ENCODE measurements at regions not wholly inside any gene's neighbourhood (a gene's known extent, or its start where the extent isn't known, plus 50 kb on each side); places are given as distances from the start of the nearest gene placed in this dataset.
"Not testable (repeated sequence)": the region's sequence is repeated elsewhere in the genome, so short reads cannot be mapped to it uniquely, and the experiment has no call there.

DNA sequence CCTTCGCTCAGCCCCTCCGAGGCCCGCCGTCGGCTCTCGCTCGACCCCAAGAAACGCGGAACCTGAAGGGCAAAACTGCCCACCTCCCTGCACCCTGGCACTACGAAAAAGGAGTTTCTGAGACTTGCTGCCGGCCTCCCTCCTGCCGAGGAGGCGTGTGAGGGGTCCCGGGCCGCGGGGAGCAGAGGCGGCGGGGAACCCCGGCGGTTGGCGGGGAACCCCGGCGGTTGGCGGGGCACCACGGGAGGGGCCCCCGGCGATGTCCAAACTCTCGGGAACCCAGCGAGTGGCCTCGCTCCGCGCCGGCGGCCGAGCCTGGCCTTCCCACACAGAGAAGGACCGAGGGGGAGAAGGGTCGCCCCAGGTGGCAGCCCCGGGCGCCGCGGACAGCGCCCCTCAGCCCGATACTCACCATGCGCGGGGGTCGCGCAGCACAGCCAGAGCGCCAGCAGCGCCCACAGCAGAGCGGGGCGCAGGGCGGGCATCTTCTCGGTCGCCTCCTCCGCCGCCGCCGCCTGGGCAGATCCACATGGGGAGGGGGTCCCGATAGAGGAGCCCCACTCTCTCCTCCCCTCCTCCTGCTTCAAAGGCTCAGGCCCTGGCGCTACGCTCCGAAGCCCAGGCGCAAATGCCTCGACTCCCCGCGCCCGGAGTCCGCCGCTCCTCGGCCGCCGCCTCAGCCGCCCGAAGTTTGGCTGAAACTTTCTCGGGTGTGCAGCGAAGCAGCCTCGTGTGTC, 69.4 kb upstream of the NUDT4B start:
- peak; percentile 49 for DNase-seq

- DNase-seq, result not testable (repeated sequence)
Measured at GRCh38 chr1:148679787-148680326, 68.7 kb upstream of the NUDT4B start.

GRCh38 chr1:148686735-148687134, 61.8 kb upstream of the NUDT4B start:
- not testable (repeated sequence) for DNase-seq

GRCh38 chr1:148687376-148687775, 61.2 kb upstream of the NUDT4B start:
- DNase-seq, result not testable (repeated sequence)

Data from activated effector memory CD4-positive, alpha-beta T cell treated with Interleukin-2 at 50 U/mL for 16 hours (primary cell).